ENCODE measurements at regions not wholly inside any gene's neighbourhood (a gene's known extent, or its start where the extent isn't known, plus 50 kb on each side); places are given as distances from the start of the nearest gene placed in this dataset.

DNA sequence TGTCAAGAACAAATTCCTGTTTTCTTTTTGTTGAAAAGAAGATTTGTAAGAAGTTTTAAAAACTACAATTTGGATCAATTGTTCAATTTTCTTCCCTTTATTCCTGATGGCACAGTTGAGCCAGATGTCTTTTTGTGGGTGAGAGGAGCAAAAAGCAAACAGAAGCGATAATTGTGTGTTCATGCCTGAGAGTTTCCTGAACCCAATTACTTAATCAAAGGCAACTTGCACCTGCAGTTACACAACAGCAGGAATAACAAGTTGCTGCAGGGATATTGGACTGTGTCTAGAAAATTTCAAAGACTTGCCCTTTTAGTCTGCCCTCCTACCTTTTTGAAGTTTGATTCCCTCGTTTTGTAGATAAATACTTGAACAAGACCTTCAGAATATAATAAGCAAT lies 383.6 kb downstream of the DSEL start:
- TF ChIP-seq, protein P1, sequence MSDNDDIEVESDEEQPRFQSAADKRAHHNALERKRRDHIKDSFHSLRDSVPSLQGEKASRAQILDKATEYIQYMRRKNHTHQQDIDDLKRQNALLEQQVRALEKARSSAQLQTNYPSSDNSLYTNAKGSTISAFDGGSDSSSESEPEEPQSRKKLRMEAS (IDR thresholded peaks at IDR 0.05): peak; percentile 25
- TF ChIP-seq, protein P2, sequence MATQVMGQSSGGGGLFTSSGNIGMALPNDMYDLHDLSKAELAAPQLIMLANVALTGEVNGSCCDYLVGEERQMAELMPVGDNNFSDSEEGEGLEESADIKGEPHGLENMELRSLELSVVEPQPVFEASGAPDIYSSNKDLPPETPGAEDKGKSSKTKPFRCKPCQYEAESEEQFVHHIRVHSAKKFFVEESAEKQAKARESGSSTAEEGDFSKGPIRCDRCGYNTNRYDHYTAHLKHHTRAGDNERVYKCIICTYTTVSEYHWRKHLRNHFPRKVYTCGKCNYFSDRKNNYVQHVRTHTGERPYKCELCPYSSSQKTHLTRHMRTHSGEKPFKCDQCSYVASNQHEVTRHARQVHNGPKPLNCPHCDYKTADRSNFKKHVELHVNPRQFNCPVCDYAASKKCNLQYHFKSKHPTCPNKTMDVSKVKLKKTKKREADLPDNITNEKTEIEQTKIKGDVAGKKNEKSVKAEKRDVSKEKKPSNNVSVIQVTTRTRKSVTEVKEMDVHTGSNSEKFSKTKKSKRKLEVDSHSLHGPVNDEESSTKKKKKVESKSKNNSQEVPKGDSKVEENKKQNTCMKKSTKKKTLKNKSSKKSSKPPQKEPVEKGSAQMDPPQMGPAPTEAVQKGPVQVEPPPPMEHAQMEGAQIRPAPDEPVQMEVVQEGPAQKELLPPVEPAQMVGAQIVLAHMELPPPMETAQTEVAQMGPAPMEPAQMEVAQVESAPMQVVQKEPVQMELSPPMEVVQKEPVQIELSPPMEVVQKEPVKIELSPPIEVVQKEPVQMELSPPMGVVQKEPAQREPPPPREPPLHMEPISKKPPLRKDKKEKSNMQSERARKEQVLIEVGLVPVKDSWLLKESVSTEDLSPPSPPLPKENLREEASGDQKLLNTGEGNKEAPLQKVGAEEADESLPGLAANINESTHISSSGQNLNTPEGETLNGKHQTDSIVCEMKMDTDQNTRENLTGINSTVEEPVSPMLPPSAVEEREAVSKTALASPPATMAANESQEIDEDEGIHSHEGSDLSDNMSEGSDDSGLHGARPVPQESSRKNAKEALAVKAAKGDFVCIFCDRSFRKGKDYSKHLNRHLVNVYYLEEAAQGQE (IDR thresholded peaks at IDR 0.05): peak; percentile 25
- no peak for TF ChIP-seq CTCF (IDR thresholded peaks at IDR 0.05; ENCODE audit: low read depth, low read length, missing input control)
- TF ChIP-seq ZBTB33 (IDR thresholded peaks at IDR 0.05): peak; percentile 59
- TF ChIP-seq GABPA (IDR thresholded peaks at IDR 0.05 in 1 of 2, conservative IDR thresholded peaks at IDR 0.05 in 1 of 2): no peak
- peak; percentile 51 for TF ChIP-seq SP1 (IDR thresholded peaks at IDR 0.05)
- peak; percentile 8 for TF ChIP-seq FOXA2 (IDR thresholded peaks at IDR 0.05)
- peak; percentile 19 to 38 for TF ChIP-seq RAD21 (IDR thresholded peaks at IDR 0.05)
- TF ChIP-seq, protein P3, sequence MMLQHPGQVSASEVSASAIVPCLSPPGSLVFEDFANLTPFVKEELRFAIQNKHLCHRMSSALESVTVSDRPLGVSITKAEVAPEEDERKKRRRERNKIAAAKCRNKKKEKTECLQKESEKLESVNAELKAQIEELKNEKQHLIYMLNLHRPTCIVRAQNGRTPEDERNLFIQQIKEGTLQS (IDR thresholded peaks at IDR 0.05): no peak
- no peak for TF ChIP-seq YY1 (IDR thresholded peaks at IDR 0.05)
- TF ChIP-seq JUND (IDR thresholded peaks at IDR 0.05): peak; percentile 56 to 63

Measured in liver (tissue), 3 donors.